ENCODE measurements at regions not wholly inside any gene's neighbourhood (a gene's known extent, or its start where the extent isn't known, plus 50 kb on each side); places are given as distances from the start of the nearest gene placed in this dataset.

DNA sequence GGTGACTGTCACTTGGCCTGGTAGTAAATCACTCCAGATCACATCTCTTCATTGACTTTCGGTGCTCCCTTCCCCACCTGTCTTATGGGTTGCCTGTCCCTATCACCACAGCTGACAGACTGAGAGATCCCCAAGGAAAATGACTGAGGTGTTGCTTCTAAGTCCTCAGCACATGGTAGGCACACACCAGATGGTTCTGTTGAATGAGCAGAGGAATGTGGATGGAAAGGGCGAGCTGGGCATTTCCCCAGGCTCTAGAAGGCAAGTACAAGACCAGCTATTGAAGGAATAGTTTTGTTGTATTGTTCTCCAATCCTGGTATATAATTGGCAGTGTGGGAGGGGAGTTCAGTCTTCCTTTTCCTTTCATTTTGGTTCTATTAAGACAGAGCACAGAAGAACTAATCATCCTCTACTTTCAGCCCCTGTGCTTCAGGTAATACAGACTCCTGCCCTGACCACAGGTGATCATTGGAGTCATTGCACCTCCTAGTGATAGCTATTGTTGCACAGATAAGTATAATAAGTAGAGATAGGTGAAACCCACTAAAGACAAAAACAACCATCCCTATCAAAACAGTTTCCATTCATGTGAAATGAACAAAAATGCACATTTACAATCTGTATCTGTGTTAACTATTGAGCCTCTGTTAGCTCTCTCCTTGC lies 158.6 kb downstream of the TRAM1L1 start:
- Histone ChIP-seq H3K27me3 (replicated peaks) (peaks cover 2% of the 10 kb centered on the region), H3K36me3 (replicated peaks) (no peaks in the 10 kb centered on the region), H3K27ac (no peak overlapping the region), H3K4me3 (ENCODE audit: low read depth, low read length) (no peak overlapping the region)
- in situ Hi-C loops (cut with HindIII; ENCODE audit: low pct_ligation_motif_present, low sequenced_read_pairs) = no loop called here
- TF ChIP-seq, protein P1, sequence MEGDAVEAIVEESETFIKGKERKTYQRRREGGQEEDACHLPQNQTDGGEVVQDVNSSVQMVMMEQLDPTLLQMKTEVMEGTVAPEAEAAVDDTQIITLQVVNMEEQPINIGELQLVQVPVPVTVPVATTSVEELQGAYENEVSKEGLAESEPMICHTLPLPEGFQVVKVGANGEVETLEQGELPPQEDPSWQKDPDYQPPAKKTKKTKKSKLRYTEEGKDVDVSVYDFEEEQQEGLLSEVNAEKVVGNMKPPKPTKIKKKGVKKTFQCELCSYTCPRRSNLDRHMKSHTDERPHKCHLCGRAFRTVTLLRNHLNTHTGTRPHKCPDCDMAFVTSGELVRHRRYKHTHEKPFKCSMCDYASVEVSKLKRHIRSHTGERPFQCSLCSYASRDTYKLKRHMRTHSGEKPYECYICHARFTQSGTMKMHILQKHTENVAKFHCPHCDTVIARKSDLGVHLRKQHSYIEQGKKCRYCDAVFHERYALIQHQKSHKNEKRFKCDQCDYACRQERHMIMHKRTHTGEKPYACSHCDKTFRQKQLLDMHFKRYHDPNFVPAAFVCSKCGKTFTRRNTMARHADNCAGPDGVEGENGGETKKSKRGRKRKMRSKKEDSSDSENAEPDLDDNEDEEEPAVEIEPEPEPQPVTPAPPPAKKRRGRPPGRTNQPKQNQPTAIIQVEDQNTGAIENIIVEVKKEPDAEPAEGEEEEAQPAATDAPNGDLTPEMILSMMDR (IDR thresholded peaks at IDR 0.05; ENCODE audit: low read depth, low read length, missing control alignments) = no peak
- no peak for DNase-seq

DNA sequence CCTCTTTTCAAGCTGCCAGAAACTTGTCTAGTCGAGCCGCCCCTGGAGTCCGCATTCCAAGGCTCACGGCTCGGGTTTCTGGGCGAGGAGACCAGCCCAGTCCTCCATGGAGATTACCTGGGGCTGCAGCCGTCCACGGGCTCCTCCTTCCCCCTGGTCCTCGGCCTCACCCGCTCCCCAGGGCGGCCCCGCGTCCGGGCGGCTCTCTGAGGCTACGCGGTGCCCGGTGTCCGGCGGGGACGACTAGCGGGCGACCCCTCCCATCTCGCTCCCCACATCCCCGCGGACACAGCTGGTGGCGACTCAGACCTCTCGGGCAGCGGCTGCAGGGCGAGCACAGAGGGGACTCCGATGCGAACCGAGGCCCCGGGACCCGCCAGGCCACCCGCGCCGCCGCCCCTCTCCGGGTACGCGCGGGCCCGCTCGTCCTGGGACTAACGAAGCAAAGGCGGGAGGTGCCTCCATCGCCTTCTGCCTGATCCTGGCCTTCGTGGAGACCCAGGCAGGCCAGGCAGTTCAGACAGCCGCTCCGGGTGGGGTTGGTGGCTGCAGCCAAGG lies 159.4 kb downstream of the TRAM1L1 start:
- peaks cover 2% of the 10 kb centered on the region for H3K27me3 ChIP-seq (replicated peaks)
- DNase-seq = no peak
- H3K36me3 ChIP-seq (replicated peaks) = no peaks in the 10 kb centered on the region
- H3K4me3 ChIP-seq (ENCODE audit: low read depth, low read length) = peak overlapping the region; percentile 52
- H3K27ac ChIP-seq = no peak overlapping the region
- in situ Hi-C loops (cut with HindIII; ENCODE audit: low pct_ligation_motif_present, low sequenced_read_pairs) = no loop called here
- TF ChIP-seq, protein P1 (IDR thresholded peaks at IDR 0.05; ENCODE audit: low read depth, low read length, missing control alignments) = no peak

DNA sequence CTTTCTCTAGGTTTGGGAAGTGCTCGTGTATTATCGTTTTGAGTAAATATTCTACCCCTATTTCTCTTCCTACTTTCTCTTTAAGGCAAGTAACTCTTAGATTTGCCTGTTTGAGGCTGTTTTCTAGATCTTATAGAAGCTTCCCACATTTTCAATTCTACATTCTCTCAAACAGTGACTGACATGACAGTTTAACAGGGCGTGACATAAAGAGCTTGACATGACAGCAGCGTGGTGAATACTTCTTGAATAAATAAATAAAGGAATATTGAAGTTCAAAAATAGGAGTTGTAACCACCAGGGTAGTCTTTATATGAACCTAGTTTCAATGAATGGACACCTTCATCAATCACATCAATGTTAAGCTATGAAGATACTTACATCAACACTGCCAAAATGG lies 162.0 kb downstream of the TRAM1L1 start:
- Histone ChIP-seq H3K27me3 (replicated peaks) (peaks cover 2% of the 10 kb centered on the region), H3K36me3 (replicated peaks) (no peaks in the 10 kb centered on the region), H3K4me3 (ENCODE audit: low read depth, low read length) (no peak overlapping the region), H3K27ac (no peak overlapping the region)
- no peak for DNase-seq
- TF ChIP-seq, protein P1 (IDR thresholded peaks at IDR 0.05; ENCODE audit: low read depth, low read length, missing control alignments) = no peak
- in situ Hi-C loops (cut with HindIII; ENCODE audit: low pct_ligation_motif_present, low sequenced_read_pairs) = no loop called here

DNA sequence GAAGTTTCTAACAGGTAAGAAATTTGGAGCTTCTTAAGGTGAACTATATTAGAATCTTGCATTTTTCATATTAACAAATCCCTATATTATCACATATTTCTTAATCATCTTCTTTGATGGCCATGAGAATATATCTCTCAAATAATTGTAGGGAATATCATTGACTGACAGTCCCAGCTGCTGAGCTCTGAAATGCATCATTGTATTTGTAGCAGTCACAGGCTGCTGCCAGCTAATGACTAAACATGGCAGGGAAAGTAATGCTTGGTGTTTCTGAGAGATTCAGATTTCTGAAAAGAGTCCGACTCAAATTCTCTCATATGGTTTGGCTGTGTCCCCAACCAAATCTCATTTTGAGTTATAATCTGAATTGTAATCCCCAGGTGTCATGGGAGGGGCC lies 171.9 kb downstream of the TRAM1L1 start:
- no peaks in the 10 kb centered on the region for H3K27me3 ChIP-seq (replicated peaks)
- in situ Hi-C loops (cut with HindIII; ENCODE audit: low pct_ligation_motif_present, low sequenced_read_pairs) = no loop called here
- TF ChIP-seq, protein P1 (IDR thresholded peaks at IDR 0.05; ENCODE audit: low read depth, low read length, missing control alignments) = no peak
- no peaks in the 10 kb centered on the region for H3K36me3 ChIP-seq (replicated peaks)
- DNase-seq = no peak
- no peak overlapping the region for H3K27ac ChIP-seq
- no peak overlapping the region for H3K4me3 ChIP-seq (ENCODE audit: low read depth, low read length)

DNA sequence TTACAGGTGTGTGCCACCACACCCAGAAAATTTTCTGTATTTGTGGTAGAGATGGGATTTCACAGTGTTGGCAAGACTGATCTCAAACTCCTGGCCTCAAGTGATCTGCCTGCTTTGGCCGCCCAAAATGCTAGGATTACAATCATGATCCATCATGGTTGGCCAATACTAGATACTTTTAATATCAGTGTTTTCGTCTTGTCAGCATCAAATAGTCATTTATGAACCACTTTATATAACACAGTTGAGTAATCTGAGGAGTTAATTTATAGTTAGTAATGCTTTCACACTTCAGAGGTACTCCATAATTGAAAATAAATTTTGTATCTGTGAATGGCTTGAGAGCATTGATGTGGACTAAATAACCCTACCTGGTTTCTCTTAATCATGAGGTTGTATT lies 178.6 kb downstream of the TRAM1L1 start:
- Histone ChIP-seq H3K27ac (no peak overlapping the region), H3K27me3 (replicated peaks) (no peaks in the 10 kb centered on the region), H3K4me3 (ENCODE audit: low read depth, low read length) (no peak overlapping the region), H3K36me3 (replicated peaks) (no peaks in the 10 kb centered on the region)
- in situ Hi-C loops (cut with HindIII; ENCODE audit: low pct_ligation_motif_present, low sequenced_read_pairs) = no loop called here
- DNase-seq = no peak
- TF ChIP-seq, protein P1 (IDR thresholded peaks at IDR 0.05; ENCODE audit: low read depth, low read length, missing control alignments) = no peak

DNA sequence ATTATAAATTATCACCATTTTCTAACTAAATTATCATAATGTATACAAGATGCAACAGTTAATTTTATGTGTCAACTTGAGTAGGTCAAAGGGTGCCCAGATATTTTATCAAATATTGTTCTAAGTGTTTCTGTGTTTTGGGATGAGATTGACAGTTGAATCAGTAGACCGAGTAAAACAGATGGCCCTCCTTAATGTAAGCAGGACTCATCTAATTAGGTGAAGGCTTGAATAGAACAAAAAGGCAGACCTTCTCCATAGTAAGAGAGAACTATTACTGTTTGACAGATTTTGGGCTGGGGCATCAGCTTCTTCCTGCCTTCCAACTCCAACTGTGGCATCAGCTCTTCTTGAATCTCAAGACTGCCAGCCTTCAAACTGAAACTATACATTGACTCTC lies 185.8 kb downstream of the TRAM1L1 start:
- Histone ChIP-seq H3K36me3 (replicated peaks) (no peaks in the 10 kb centered on the region), H3K27ac (no peak overlapping the region), H3K27me3 (replicated peaks) (no peaks in the 10 kb centered on the region), H3K4me3 (ENCODE audit: low read depth, low read length) (no peak overlapping the region)
- DNase-seq = no peak
- TF ChIP-seq, protein P1 (IDR thresholded peaks at IDR 0.05; ENCODE audit: low read depth, low read length, missing control alignments) = no peak
- in situ Hi-C loops (cut with HindIII; ENCODE audit: low pct_ligation_motif_present, low sequenced_read_pairs) = no loop called here

All from brain microvascular endothelial cell (primary cell).